DMS 273 (cell line): ENCODE measurements at regions not wholly inside any gene's neighbourhood (a gene's known extent, or its start where the extent isn't known, plus 50 kb on each side); places are given as distances from the start of the nearest gene placed in this dataset.
"Not testable (repeated sequence)": the region's sequence is repeated elsewhere in the genome, so short reads cannot be mapped to it uniquely, and the experiment has no call there.

Experiments
- DNase-seq: peaks from one replicate; lab custom pipeline; 2025; ENCODE audit not compliant: unreplicated experiment; lab: John Stamatoyannopoulos, UW

DNA sequence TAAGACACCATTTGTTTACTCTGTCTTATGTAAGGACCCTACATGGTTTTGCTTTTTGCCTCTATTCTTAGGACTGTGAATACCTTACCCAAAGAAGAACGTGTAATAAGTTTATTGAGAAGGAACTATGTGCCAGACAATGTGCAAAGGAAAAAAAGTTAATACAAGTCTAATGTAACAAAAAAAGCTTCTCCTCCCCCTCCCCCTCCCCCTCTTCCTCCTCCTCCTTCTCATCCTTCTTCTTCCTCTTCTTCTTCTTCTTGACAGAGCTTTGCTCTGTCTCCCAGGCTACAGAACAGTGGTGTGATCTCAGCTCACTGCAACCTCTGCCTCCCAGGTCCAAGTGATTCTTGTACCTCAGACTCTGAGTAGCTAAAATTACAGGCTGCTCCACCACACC is 50.9 kb upstream of the MITF start:
- DNase-seq: no peak

DNA sequence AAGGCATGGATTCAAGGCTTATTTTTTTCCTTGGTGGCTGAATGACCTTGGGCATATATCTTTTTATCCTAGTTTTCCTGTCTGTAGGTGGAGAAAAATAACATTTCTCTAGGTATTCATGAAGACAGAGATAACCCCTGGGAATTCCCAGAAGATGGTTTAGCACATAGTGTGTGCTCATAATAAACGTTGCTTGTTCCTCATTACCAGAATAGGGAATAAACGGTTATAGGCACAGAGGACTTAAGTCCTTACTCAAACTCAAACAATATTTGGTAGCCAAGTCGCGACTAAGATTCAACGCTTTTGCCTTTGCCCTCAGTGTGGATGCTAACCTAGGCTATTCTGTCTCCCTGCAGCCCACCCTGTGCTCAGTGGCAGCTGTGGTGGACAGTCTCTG is 51.6 kb upstream of the MITF start:
- DNase-seq: no peak

DNA sequence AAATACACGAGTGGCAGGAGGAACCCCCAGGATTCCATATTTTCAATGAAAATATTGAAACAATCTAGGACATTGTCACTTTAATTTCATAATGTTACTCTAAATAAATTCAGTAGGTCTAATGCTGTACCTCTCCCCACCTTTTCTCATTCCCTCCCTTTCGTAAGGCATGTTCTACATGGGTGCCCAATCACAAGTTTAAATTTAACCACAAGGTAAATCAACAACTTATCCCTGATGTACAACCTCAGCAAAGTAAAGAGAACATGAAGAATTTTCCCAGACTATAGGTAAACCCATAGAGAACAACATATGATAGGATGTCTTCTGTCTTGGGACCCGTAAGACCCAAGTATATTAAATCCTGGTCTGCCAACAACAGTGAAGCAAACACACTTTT is 53.2 kb upstream of the MITF start:
- DNase-seq: no peak

DNA sequence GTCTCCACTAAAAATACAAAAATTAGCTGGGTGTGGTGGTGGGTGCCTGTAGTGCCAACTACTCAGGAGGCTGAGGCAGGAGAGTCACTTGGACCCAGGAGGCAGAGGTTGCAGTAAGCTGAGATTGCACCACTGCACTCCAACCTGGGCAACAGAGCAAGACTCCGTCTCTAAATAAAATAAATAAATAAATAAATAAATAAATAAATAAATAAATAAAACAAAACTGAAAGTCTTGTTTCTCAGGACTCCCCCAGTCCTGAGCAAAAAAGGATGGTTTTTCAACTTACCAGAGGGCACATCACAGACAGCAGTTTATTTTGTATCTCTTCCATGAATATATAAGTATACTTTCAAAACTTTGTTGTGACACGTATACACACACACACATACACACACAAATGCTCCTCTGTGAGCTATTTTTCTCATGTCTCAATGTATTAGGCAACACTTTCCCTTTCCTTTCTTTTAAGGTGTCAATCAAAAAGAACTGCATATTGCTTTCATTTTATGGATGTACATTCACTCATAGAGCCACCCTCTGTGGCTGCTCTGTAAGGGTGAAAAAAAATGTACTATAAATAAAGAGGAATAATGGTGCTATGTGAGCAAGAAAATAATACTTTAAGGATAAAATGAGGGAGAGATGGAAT is 54.8 kb upstream of the MITF start:
- no peak for DNase-seq

DNA sequence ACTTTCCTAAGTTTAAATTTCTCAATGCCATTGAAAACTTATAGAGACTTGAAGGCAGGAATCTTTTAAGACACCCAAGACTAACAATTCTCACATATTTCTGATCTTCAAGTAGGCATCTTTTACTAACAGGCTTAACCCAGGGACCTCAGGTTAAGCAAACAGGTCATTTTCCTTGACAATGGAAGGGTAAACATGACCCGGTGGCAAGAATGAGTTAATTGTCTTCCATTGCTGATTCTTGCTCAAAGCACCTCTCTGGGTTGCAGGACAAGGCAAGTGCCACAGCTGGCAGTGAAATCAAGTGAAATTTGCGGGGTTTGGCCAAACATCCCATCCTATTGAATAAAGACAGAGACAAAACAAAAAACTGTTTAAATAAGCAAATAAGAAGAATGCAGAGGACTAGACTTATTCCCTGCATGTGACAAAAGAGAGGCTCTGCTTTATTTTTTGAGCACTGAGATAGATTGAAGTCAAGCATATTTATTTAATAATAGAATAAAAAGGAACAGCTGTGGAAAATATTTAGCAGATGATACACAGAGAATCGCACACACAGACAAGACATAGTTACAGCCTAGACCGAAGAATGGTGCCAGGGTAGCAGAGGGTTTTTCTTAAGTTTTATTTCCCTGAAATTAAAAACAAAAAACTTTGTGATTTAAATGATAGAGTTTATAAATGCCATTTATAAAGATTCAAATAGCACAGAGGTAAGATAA is 56.0 kb upstream of the MITF start:
- no peak for DNase-seq

DNA sequence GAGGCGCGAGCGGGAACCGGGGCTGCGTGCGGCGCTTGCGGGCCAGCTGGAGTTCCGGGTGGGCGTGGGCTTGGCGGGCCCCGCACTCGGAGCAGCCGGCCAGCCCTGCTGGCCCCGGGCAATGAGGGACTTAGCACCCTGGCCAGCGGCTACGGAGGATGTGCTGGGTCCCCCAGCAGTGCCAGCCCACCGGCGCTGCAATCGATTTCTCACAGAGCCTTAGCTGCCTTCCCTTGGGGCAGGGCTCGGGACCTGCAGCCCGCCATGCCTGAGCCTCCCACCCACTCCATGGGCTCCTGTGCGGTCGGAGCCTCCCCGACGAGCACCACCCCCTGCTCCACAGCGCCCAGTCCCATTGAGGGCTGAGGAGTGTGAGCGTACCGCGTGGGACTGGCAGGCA is 61.8 kb upstream of the MITF start:
- DNase-seq: not testable (repeated sequence)

DNA sequence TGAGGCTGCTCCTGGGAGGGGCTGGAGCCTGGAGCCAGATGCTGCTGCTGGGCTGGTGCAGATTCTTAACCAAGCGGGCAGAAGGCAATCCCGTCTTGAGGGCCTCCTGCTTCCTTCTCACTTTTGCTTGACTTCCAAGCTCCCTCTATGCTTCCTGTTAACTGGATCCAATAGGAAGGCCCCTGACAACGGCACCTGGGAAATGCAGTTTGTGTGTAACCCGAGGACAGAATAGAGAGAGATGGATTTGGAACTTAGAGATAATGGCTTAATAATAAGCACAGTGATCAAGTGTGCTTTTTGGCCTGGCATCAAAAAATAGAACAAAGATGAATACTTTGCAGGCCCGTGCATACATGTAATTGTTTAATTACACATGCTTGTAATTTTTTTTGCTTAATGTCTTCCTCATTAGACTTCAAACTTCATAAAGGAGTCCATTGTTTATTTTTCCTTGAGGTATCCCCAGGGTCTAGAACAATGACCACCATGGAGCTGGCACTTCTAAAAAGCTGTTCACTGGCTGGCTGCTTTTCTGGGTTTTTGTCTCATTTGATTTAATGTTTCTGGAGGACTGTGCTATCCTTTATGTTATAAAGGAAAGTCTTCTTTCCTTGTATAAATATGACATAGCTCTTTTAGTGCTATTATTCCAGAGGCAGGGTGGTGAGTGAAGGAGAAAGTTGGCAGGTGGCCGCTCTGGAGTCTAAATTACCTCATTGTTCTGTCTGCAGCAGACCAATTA is 63.3 kb upstream of the MITF start:
- peak; percentile 15 for DNase-seq

DNA sequence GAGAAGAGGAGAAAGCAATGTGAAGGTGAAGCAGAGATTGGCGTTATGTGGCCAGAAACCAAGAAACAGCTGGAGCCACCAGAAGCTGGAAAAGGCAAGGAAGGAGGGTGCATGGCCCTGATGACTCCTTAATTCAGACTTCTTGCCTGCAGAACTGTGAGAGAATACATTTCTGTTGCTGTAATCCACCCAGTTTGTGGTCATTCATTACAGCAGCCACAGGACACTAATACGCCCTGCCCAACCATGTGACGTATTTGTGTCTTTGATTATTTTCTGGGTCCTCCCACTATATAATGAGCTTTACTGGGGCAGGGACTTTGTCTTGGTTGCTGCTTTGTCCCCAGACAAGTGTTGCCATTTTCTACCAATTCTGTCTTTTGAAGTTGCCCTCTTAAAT is 64.5 kb upstream of the MITF start:
- DNase-seq: no peak

DNA sequence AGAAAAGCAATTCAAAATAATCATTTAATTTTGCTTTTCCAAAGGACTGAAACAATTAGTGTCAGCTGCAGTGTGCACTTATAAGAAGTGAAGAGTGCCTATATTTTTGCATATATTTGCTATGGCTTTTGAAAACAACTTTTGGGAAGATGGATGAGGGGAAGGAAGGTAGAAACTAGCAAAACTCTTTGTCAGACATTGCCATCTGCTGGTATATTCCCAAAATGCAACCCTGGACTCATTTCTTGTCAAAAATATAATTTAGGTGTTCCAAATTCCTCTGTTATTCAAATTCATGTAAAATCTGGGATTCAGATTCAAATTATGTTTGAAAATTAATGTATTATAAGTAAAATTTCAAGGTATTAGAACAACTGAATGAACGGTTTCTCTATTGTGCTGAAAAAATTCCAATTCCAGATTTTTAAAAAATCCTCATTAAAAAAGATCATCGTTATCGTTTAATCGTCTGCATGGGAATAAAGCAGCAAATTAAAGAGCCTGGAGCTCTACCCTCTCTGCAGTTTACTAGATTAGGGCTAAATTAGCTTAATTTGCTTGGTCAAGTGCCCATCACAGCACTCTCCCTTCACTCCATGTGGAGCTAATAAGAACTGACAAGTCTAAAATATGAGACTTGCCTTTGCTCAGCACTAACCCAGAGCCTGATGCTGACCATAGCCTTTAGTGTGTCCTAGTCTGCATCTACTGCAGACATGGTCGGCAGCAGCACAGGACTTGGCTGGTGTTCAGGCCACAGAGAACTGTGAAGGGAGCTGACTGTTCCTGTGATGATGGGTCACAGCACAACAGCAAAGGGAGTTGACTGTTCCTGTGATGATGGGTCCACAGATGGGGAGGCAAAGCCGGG is 67.9 kb upstream of the MITF start:
- DNase-seq: peak; percentile 76

DNA sequence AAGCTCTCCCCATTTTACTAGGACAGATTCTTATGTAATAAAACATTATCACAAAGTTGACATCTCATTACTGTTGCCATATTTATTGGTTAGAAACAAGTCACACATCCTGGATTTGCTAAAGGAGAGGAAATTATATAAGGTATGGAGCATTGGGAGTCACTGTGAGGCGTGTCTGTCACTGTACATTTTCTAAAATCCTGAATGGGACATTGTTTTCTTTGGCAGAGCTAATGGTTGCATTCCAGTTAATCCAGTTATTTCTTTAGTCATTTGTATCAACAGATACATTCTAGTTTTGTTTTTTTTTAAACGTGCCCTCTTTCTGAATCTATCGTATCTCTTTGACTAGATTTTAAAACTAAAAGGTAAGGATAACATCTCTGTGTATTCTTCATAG is 70.2 kb upstream of the MITF start:
- no peak for DNase-seq

DNA sequence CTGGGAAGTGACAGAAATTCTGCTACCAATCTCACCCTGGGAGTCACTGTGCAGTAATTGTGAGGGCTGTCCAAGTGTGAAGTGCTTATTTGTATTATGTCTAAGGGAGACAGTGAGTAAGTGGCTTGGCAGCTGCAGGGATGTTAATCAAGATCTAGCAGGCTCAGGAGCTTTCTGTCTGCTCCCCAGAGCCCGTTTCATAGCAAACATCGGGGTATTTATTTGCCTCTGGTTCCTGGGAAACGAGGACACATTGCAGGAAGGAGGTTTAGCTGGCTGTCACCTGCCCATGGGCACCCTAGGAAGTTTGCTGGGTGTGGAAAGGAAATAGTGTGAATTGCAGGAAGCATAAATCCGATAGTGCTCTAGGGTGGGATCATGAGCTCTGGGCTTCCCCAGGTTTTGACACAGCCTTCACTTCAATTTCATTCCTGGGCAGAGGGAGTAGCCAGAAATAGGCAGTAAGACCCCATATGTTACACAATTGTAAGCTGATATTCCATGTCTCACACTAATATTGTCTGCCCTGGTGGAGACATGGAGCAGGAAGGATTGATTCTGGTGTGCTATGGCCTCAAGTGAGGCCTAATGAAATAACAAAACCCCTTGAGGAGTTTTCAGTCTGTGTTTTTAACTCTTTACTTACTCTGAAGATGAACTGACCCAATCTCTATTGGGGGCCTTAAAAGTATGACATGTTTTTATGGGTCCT is 74.1 kb upstream of the MITF start:
- DNase-seq: peak; percentile 74

DNA sequence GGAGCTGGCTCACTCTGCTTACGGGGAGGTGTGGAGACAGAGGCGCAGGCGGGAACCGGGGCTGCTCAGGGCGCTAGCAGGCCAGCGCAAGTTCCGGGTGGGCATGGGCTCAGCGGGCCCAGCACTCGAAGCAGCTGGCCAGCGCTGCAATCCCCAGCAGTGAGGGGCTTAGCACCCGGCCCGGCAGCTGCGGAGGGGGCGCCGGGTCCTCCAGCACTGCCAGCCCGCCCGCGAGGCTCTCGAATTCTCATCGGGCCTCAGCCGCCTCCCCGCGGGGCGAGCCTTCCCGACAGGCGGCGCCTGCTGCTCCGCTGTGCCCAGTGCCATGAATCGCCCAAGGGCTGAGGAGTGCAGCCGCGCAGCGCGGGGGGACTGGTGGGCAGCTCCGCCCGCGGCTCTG is 78.6 kb upstream of the MITF start:
- DNase-seq: no peak

DNA sequence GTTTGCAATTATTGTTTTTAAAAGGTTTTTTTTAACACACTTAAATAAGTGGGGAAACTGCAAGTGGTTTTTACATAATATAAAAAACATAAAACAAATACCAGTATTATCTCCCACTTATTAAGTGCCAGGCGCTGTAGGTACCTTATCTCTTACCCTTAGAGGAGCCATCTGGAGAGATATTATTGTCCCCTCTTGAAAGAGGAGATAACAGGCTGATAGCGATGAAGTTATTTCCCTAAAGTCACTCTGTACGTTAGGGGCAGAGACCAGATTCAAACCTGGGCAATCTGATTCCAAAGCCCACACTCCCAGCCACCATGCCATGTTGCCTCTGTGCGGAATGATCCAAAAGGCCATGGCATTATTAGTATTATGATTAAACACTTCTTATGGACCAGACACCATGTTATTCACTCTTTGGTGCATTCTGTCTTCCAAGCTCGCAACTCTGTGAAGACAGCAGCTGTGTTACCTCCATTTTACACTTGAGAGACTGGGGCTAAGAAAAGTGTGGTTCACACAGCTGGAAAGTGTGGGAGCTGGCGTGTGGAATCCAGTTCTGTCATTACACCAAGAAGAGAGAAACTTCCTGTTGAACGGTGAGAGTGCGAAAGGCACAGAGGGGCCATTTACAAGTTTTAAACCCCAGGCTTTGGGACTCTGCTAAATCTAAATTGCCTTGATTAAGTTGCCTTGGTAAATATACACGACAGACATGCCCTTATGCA is 79.9 kb upstream of the MITF start:
- DNase-seq: no peak

DNA sequence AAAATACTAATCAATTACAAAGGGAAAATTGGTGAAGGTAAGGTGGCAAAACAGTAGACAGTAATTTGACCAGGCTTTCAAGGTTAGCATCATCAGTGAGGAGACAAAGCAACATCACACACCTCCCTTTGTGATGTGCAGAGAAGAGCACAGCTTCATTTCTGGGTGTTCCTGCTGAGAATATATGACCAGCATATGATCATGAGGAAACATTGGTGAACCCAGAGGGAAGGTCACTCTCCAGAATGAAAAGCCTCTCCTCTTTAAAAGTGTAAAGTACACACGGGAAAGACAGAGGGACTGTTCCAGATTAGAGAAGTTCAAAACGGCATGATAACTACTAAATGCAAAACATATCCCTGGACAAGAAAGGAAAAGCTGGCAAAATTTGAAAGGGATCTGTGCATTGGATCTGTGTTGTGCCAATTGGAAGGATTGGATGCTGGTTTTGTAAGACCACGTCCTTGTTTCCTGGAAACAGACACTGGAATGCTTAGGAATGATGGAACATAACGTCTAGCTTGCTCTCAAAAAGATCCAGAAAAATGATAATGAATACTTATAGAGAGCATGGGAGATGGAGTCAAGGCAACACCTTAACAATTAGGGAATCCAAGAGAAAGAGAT is 80.6 kb upstream of the MITF start:
- no peak for DNase-seq

DNA sequence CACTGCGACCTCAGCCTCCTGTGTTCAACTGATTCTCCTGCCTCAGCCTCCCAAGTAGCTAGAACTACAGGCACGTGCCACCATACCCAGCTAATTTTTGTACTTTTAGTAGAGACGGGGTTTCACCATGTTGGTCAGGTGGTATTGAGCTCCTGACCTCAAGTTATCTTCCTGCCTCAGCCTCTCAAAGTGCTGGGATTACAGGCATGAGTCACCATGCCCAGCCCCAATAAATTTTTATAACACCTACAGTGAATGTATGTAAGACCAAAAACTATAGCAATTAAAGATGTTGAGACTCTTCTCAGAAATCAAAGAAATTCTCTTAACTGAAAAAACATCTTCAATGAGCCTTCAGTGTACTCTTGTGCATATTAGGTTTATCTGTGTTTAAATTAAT is 82.2 kb upstream of the MITF start:
- not testable (repeated sequence) for DNase-seq

DNA sequence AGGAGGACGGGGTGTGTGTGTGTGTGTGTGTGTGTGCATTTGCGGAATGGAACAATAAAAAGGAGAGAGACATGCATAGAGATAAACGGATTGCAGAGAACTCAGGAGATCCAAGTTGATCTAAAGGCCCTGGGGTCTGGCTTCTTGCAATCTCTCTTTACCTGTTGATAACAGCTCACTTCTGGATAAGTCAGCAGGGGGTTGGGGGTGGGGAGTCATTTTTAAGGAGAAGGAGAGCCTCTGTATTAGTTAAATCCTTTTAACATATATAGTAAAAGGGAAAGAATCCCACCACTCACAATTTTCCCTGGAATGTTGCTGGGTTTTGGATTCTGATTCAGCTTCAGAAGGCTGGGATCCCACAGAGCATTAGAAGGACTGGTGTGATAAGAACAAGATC is 87.5 kb upstream of the MITF start:
- DNase-seq: no peak

DNA sequence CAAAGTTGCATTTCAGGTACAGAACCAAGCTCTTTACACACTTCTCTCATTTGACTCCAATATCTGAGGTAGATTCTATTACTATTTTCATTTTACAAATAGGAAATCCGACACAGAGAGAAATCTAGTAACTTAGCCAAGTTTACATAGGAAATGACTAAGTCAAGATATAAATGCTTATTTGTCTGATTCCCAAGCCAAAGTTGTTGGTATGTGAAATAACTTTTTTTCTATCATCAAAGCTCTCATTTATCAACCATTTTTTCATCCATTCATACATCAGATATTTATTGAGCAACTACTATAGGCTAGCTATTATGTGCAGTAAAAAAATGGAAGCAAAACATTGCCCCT is 89.2 kb upstream of the MITF start:
- DNase-seq: no peak

DNA sequence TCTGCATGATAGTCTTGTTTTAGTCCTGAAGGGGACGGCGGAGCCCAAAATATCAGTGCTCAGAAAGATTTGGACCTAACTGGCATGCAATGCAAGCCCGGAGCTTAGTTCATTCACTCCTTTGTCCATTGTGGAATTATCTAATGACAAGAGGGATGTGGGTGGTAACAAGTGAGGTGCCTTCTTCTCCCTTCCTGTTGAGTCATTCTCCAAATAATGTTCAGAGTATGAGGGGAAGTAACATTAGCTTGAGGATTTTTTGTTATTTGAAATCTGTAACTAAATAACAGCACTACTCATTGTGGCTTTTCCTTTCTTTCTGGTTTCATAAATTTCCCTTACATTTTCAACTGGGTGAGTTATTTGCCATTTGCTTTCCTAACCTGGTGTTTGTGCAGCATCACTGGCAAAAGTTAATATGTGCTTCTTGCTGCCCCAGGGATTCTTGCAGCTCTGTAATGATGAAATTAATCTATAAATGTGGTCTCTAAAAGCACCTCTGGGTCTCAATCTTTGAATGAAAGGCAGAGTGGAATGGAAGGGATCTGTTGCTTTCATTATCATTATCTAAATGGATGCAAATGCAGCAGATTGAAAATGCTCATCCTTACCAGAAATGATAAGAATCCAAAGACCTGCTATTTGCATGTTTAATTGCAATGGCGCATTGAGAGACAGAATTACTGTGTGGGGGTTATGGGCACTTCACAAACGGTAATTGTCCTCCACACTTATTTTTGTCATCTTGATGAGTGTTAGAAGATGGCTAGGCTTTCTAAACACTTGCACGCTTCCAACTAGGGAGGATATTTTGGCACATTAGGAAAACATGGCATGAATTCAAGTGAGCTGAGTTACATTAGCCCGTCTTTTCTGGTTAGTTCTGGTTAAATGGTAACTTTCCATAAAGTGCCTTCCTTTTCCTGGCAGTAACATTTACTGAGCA is 89.9 kb upstream of the MITF start:
- no peak for DNase-seq

DNA sequence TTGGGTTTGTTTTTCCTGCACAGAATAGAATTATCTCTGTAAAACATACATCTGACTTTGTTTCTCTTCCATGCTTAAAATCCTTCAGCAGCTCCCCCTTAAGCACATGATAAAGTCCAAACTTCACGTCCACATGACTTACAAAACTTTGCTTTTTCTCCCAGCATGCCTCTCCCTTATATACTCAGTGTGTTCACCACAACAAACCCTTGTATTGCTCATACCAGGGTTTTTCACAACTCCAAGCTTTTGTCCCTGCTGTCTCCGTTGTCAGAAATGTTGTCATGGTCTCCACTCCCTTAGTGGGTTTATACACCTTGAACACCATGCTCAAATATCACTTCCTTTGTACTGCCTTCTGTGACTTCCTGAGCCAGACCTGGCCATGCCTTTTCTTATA is 91.1 kb upstream of the MITF start:
- DNase-seq: no peak
